Left ventricle myocardium inferior (tissue), 1 donor: ENCODE measurements at regions not wholly inside any gene's neighbourhood (a gene's known extent, or its start where the extent isn't known, plus 50 kb on each side); places are given as distances from the start of the nearest gene placed in this dataset.

ENCODE experiments used
- DNase-seq: peaks from one replicate; pipeline ENCODE4 v3.0.0-alpha.2; 2020
- H3K27ac ChIP-seq: fragments of 200-600 bp; replicated peaks from 2 replicates; pipeline ENCODE4 v1.8.0; 2021
- H3K27me3 ChIP-seq: fragments of 200-600 bp; 2 replicates; pipeline ENCODE4 v1.8.0; 2021; ENCODE audit warnings: low read depth
- H3K36me3 ChIP-seq: fragments of 200-600 bp; 2 replicates; pipeline ENCODE4 v1.8.0; 2021
- H3K4me1 ChIP-seq: fragments of 200-600 bp; 2 replicates; pipeline ENCODE4 v1.8.0; 2021
- H3K4me3 ChIP-seq: fragments of 200-600 bp; 2 replicates; pipeline ENCODE4 v1.8.0; 2021; ENCODE audit warnings: mild to moderate bottlenecking, moderate library complexity
- H3K9me3 ChIP-seq: fragments of 200-600 bp; replicated peaks from 2 replicates; pipeline ENCODE4 v1.8.0; 2021
- CTCF ChIP-seq: fragments of 200-600 bp; IDR thresholded peaks from 2 replicates; pipeline ENCODE4 v1.8.0; 2021; ENCODE audit warnings: antibody characterized with exemption, mild to moderate bottlenecking, borderline replicate concordance
- intact Hi-C: fragments of 100-400 bp; cut with micrococcal nuclease; formaldehyde crosslinking; loops from one replicate; pipeline ENCODE4 v1.11.0; 2022
- donor health status: DM: no; HTN: yes; CAD: no; lungs with severe emphysema.

DNA sequence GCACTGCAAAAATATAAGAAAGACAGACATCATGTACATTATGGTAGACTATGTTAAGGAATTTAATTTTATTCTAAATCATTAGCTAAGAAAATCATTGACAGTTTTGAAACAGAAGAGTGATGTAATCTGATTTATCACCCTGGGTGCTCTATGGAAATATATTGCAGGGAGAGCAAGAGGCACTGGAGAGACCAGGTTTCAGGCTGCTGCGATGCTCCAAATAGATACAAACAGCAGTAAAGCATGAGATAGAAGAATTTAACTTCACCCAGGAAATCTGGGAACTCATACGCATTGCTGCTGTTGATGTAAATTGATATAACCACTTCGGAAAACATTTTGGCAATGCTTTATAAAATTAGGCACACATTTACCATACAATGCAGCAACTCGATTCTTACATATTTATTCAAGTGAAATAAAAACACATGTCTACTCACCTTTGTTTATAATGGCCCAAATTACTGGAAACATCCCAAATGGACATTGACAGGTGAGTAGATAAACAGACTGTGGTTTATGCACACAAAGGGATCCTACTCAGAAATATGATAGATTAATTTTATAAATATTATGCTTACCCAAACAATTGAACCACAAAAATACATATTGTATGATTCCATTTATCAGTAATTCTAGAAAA lies 535.1 kb upstream of the CHORDC1 start:
- intact Hi-C loops, result no loop called here
- no peaks in the 10 kb centered on the region for H3K4me1 ChIP-seq
- no peak for DNase-seq
- TF ChIP-seq CTCF, result no peak
- no peaks in the 10 kb centered on the region for H3K36me3 ChIP-seq
- no peaks in the 10 kb centered on the region for H3K9me3 ChIP-seq
- no peak overlapping the region for H3K27ac ChIP-seq
- H3K27me3 ChIP-seq, result no peaks in the 10 kb centered on the region
- no peak overlapping the region for H3K4me3 ChIP-seq

DNA sequence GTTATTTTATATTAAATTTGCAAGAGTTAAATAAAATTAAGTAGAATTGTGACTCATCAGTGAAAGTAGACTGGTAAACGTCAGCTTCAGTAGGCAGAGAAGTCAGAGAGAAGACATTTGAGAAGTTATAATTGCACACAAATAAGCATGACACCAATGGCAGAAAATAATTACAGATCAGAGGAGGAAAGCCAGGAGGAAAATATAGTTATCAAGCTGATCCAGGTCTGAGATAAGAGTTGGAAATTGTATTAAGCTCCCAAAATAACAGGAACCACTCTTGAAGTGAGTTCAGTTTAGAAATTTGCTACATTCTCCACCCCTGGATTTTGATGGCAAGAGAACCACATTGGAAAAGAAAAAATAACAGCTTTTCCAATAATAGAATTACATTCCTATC lies 533.8 kb upstream of the CHORDC1 start:
- intact Hi-C loops, result no loop called here
- TF ChIP-seq CTCF, result no peak
- no peak overlapping the region for H3K27ac ChIP-seq
- DNase-seq, result no peak
- no peaks in the 10 kb centered on the region for H3K9me3 ChIP-seq
- no peaks in the 10 kb centered on the region for H3K4me1 ChIP-seq
- no peak overlapping the region for H3K4me3 ChIP-seq
- no peaks in the 10 kb centered on the region for H3K36me3 ChIP-seq
- H3K27me3 ChIP-seq, result no peaks in the 10 kb centered on the region

- Histone ChIP-seq H3K4me3 (no peak overlapping the region), H3K27ac (no peak overlapping the region), H3K36me3 (no peaks in the 10 kb centered on the region), H3K9me3 (no peaks in the 10 kb centered on the region), H3K4me1 (no peaks in the 10 kb centered on the region), H3K27me3 (no peaks in the 10 kb centered on the region)
- intact Hi-C loops, result no loop called here
- no peak for DNase-seq
- TF ChIP-seq CTCF, result no peak
Measured at GRCh38 chr11:90753546-90753945, 530.7 kb upstream of the CHORDC1 start.

GRCh38 chr11:90747057-90747456 lies 524.2 kb upstream of the CHORDC1 start:
- H3K4me1 ChIP-seq, result no peaks in the 10 kb centered on the region
- no peak overlapping the region for H3K27ac ChIP-seq
- TF ChIP-seq CTCF, result no peak
- H3K9me3 ChIP-seq, result peaks cover 28% of the 10 kb centered on the region
- no peak overlapping the region for H3K4me3 ChIP-seq
- no peaks in the 10 kb centered on the region for H3K36me3 ChIP-seq
- intact Hi-C loops, result no loop called here
- no peaks in the 10 kb centered on the region for H3K27me3 ChIP-seq
- DNase-seq, result no peak

GRCh38 chr11:90744169-90744568 lies 521.3 kb upstream of the CHORDC1 start:
- no peak for DNase-seq
- intact Hi-C loops, result no loop called here
- peaks cover 28% of the 10 kb centered on the region for H3K9me3 ChIP-seq

More at GRCh38 chr11:90744169-90744568, 521.3 kb upstream of the CHORDC1 start:
- H3K36me3 ChIP-seq, result no peaks in the 10 kb centered on the region
- no peaks in the 10 kb centered on the region for H3K27me3 ChIP-seq
- H3K27ac ChIP-seq, result no peak overlapping the region
- no peaks in the 10 kb centered on the region for H3K4me1 ChIP-seq
- TF ChIP-seq CTCF, result no peak
- H3K4me3 ChIP-seq, result no peak overlapping the region
